Loucy (cell line): ENCODE measurements at regions not wholly inside any gene's neighbourhood (a gene's known extent, or its start where the extent isn't known, plus 50 kb on each side); places are given as distances from the start of the nearest gene placed in this dataset.

Source experiments
- EZH2phosphoT487 ChIP-seq: fragments of 200-600 bp; IDR thresholded peaks from 2 replicates; pipeline ENCODE4 v1.6.1; 2018; ENCODE audit warnings: antibody characterized with exemption, mild to moderate bottlenecking, moderate library complexity, borderline replicate concordance
- TF ChIP-seq, protein P1 (sequence below): fragments of 200-600 bp; sonication (generic); conservative IDR thresholded peaks from 2 replicates; pipeline ENCODE4 v1.5.1; 2014; ENCODE audit warnings: mild to moderate bottlenecking, antibody characterized with exemption, low read length

DNA sequence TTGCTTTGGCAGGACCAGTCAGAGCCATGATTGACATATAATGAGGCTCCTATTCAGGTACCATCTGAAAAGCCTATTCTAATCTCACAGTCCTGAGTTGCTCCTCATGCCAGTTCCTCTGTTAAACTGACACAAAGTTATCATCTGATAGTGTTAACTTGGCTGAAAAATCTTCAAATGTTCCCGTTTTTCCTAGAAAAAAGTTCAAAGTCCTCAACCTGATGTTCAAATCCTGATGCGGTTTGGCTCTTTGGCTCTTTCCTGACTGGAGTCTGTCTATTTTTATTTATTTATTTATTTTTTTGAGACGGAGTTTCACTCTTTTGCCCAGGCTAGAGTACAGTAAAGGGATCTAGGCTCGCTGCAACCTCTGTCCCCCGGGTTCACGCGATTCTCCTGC is 244.2 kb downstream of the ANKRD50 start:
- TF ChIP-seq, protein P1, sequence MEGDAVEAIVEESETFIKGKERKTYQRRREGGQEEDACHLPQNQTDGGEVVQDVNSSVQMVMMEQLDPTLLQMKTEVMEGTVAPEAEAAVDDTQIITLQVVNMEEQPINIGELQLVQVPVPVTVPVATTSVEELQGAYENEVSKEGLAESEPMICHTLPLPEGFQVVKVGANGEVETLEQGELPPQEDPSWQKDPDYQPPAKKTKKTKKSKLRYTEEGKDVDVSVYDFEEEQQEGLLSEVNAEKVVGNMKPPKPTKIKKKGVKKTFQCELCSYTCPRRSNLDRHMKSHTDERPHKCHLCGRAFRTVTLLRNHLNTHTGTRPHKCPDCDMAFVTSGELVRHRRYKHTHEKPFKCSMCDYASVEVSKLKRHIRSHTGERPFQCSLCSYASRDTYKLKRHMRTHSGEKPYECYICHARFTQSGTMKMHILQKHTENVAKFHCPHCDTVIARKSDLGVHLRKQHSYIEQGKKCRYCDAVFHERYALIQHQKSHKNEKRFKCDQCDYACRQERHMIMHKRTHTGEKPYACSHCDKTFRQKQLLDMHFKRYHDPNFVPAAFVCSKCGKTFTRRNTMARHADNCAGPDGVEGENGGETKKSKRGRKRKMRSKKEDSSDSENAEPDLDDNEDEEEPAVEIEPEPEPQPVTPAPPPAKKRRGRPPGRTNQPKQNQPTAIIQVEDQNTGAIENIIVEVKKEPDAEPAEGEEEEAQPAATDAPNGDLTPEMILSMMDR: no peak
- TF ChIP-seq EZH2phosphoT487: no peak
